ENCODE measurements at regions not wholly inside any gene's neighbourhood (a gene's known extent, or its start where the extent isn't known, plus 50 kb on each side); places are given as distances from the start of the nearest gene placed in this dataset.

GRCh38 chr2:157172239-157172638, 85.3 kb upstream of the GALNT5 start:
- FAIRE-seq: no peak
- H3K9ac ChIP-seq (ENCODE audit: control insufficient read depth, insufficient read depth, low read length): no peak overlapping the region
- CTCF ChIA-PET: no interaction called here
- no peak overlapping the region for H2AFZ ChIP-seq (ENCODE audit: control insufficient read depth, low read depth, low read length)
- no peaks in the 10 kb centered on the region; a peak in 1 of 4 replicates for H3K27me3 ChIP-seq (replicated peaks in 1 of 2; ENCODE audit: control insufficient read depth in 2 of 2, insufficient read depth in 2 of 2, low read length in 1 of 2)
- no peaks in the 10 kb centered on the region for H3K36me3 ChIP-seq (ENCODE audit: control insufficient read depth in 2 of 2, insufficient read depth in 2 of 2, low read length in 1 of 2)
- SMC1A ChIA-PET (ENCODE audit: uncharacterized antibody, unreplicated experiment): no interaction called here
- H4K20me1 ChIP-seq (ENCODE audit: control insufficient read depth, insufficient read depth): no peaks in the 10 kb centered on the region
- no peak for DNase-seq (ENCODE audit: low read depth, low spot score)
- no peak for ATAC-seq
- no peaks in the 10 kb centered on the region for H3K79me2 ChIP-seq (ENCODE audit: control insufficient read depth, insufficient read depth, low read length)
- intact Hi-C loops (cut with micrococcal nuclease; ENCODE audit: unreplicated experiment) (no loop called here), in situ Hi-C loops (cut with MboI) (no loop called here)
- no peak overlapping the region for H3K27ac ChIP-seq (ENCODE audit: control insufficient read depth, insufficient read depth)
- RAD21 ChIA-PET (ENCODE audit: unreplicated experiment): no interaction called here
- H3K4me1 ChIP-seq (ENCODE audit: control insufficient read depth, insufficient read depth, low read length): no peaks in the 10 kb centered on the region
- no TSS peak for BruUV-seq (replicated peaks)
- no peak overlapping the region for H3K4me3 ChIP-seq
- no peaks in the 10 kb centered on the region for H3K9me3 ChIP-seq (replicated peaks; ENCODE audit: control insufficient read depth, insufficient read depth, low read length)
- no peak overlapping the region for H3K4me2 ChIP-seq (ENCODE audit: control insufficient read depth, insufficient read depth)
- POLR2A ChIA-PET: no interaction called here
- TF ChIP-seq ZNF687 (IDR thresholded peaks at IDR 0.05) (no peak), ELK1 (IDR thresholded peaks at IDR 0.05; ENCODE audit: low read depth, low read length) (no peak), RELB (IDR thresholded peaks at IDR 0.05; ENCODE audit: low read depth) (no peak), POLR2AphosphoS2 (IDR thresholded peaks at IDR 0.05; ENCODE audit: low read depth, low read length) (no peak), RAD21 (IDR thresholded peaks at IDR 0.05; ENCODE audit: insufficient read depth, low read depth, low read length) (no peak)
